PC-9 (cell line): ENCODE measurements at regions not wholly inside any gene's neighbourhood (a gene's known extent, or its start where the extent isn't known, plus 50 kb on each side); places are given as distances from the start of the nearest gene placed in this dataset.

Experiments used
- CTCF ChIP-seq: fragments of 200-600 bp; sonication (generic); conservative IDR thresholded peaks from 2 replicates; pipeline ENCODE4 v1.6.1; 2017; ENCODE audit warnings: mixed run types, antibody characterized with exemption, mild to moderate bottlenecking, moderate library complexity
- EZH2 ChIP-seq: fragments of 200-600 bp; sonication (generic); IDR thresholded peaks from 2 replicates; pipeline ENCODE4 v1.8.0; 2017; ENCODE audit warnings: antibody characterized with exemption, low read depth

- no peak for TF ChIP-seq EZH2
- TF ChIP-seq CTCF = no peak
Observed at GRCh38 chr13:62019858-62020257, 604.2 kb upstream of the PCDH20 start.
